NCI-H510A (cell line): ENCODE measurements at regions not wholly inside any gene's neighbourhood (a gene's known extent, or its start where the extent isn't known, plus 50 kb on each side); places are given as distances from the start of the nearest gene placed in this dataset.
"Not testable (repeated sequence)": the region's sequence is repeated elsewhere in the genome, so short reads cannot be mapped to it uniquely, and the experiment has no call there.

Experiments used
- DNase-seq: peaks from one replicate; lab custom pipeline; 2025; lab: John Stamatoyannopoulos, UW

DNA sequence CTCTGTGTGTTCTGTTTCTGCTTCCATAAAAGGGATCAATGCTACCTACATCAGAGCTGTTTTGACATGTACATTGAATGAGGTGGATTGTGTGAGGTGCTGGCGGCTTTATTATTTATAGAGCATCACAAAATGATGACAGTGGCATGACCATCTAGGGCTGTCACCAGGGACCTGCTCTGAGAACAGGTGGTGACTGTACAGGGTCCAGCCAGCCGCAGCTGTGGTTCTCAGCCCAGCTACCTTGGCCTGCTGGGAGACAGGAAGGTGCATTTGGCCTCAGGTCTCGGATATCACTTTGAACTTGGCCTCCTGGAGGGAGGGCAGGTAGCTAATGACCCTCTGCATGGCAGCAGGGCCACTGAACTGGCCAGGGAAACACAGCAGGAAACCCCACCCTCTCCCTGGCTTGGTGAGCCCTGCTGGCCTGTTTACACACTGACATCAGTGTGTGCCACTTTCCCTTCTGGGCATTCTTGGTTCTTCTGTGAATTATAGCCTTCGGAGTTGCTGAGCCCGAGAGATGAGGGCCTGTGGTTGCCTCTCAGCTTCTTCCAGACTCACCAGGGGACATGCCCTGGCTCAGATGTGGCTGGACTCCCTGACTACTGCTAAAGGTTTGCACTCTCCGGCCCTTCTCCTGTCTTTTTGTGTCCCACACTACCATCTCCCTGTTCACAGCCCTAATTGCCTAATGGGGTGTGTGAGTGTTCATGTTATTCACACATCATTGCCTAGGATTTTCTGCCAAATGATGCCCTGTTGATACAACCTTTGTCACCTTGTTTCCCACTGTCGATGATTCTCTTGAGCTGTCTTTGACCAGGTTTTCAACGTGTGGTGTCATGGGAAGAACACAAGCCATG is 109.2 kb upstream of the RAB12 start:
- DNase-seq: peak; percentile 87

DNA sequence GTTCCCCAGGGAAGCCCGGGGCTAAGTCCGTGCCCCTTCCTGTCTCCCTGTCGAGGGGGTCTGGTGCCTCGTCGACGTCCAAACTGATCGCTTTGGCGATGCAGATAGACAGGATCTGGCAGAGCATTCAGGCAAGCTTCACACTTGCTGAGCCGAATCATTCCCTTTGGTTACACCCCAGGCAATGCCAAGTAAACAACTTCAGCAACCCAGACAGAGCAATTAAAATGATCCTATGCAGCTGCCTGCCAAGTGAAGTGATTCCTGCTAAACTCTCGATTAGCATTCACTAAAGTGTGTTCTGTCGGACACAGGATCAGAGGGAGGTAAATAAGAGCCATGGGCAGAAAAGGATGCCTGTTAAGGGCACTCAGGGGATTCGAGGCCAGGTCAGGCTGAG is 108.2 kb upstream of the RAB12 start:
- peak; percentile 94 for DNase-seq

DNA sequence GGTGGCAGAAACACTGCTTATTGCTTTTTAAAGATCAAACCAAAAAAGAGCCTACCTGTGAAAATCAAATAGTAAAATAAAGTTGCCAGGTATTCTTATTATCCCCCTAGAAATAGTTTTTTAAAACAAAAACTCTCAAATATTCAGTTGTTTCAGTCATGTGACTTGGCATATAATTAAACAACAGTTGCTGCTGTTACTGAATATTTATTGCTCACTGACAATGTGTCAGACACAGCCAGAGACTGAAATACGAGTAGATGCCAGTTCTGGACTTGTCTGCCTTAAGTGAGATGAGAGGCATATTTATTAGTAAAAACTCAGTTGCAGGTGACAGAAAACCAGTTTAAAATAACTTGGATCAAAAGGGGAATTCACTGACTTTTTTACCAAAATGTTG is 106.0 kb upstream of the RAB12 start:
- DNase-seq: no peak

DNA sequence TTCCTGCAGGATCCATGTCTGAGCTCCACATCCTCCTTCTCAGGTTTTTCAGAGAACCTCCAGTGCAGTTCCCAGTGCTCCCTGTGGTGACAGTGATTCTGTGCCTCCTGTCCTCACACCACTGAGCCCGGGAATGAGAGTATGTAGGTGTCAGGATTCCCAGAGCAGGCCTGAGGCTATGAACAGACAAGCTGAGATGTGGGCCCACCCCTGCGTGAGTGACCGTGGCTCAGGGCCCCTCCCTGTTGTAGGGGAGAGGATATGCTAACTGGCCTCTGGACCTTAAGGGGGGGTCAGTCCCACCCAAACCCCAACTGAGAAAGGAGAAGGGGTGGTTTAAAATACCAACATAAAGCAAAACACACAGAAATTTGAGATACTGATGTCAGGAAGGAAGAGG is 104.8 kb upstream of the RAB12 start:
- no peak for DNase-seq

DNA sequence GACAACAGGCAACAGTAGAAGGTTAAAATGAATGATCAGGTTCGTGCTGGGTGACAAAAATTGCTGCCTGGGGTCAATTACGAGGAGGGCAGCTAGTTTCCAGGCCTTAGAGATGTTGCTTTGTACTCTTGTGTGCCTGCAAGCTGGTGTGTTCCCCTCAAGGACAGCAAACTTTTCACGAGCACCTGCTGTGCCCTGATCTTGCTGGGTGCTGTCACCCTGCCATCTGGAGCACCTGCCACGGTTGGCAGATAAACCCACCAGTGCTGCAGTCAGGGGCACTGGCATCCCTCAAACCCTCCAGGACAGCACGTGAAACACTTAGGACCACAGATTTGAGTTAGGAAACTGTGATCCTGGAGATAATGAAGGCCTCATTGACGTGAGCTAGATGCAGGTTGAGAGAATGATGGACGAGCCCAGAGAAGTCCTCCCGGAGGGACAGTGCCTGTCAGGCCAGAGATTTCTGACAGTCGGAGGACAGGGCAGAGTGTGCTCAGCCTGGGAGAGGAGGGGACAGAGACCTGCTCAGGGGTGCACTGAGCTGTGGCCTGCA is 104.3 kb upstream of the RAB12 start:
- no peak for DNase-seq

DNA sequence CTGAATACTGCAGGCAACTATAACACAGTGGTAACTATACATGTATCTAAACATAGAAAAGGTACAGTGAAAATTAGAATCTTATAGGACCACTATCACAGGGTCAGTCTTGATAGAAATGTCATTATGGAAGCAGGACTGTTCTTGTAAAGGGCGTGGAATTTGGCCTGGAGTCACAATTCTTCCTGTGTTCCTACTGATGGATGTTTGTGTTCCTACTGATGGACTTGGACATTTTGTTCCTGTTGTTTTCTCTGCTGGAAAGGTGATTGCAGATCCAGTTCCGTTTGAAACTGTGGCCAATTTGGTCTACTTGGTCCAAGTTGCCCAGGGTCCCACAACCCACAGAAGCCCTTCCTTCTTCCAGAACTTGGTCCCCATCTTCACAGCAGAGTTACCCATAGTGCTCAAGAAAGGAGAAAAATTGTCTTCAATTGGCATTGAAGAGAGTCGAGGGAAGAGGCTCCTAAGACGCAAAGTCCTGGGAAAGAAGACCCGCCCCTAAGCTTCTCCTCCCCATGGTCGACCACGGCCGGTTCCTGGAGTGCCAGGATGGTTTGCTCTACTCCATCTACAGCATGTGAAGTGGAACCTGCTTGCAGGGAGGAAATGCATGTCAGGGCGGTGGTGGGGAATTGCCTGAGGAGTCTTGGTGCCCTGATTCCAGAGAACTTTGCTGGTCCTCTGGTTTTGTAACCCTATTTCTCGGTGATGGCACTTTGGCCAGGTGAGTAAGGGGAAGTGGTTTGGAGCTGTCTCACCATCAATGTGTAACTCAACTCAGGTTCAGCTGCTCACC is 102.8 kb upstream of the RAB12 start:
- DNase-seq: no peak

DNA sequence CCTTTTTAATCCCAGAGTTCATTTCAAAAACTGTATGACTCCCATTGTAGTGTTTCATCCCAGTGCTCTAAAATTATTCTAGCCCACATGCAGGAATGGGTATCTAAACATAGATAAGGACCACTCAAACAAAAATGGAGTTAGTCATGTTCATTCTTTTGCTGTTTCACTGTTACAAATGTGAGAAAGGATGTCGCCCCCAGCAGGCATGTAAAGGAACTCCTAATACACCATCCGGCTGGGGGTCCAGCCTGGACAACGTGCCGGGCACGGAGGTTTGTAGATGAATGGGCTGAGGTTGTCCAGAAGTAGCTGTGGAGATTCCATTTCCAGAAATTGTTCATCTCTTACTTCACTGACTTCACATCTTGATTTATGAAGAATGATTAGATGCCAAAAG is 101.9 kb upstream of the RAB12 start:
- DNase-seq: no peak

DNA sequence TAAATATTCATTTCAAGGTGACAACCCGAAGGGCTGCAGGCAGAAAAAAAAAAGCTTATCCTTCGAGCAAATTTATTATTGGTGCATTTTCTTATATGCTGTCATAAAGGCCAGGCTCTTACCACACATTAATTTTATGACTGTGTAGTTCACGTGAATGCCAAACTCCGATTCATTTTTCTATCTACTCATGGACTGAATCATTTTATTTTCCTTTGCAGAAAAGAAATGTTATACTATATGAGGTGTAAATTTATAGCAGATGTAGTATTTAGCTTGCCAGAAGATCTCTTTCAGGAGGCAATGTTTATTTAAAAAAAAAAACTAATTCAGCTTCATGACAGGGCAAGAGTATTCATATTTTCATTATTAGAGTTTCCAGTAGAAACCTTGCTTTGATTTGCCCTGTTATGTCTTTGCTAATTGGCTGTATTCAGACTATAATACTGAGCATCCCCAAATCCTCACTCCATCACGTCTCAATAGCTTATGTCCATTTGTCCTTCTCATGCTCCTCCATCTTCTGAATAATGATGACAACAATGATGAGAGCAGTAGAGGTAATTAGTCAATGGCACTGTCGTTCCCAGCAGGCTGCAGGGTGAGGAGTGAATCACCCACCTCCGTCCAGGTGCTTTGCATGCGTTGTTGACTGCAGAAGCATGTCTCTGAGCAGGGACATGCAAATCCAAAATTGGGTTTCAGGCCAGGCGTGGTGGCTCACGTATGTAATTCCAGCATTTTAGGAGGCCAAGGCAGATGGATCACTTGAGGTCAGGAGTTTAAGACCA is 101.1 kb upstream of the RAB12 start:
- DNase-seq: no peak

DNA sequence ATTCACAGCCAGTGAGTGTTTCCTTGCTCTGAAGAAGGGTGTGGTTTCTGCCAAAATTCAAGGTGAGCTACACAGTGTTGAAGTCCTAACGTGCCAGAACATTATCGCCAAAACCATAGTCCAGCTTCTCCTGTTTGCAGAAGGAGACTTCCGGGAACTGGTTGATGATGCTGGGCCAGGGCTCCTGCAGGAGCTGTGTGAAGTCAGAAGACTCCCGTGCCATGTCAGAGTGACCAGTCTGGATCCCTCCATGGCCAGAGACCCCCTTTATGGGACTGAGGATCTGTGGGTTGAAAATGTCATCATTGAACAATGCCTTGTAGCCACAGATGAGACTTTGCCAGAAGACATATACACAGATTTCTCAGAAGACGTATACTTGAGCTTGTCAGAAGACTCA is 96.0 kb upstream of the RAB12 start:
- no peak for DNase-seq

DNA sequence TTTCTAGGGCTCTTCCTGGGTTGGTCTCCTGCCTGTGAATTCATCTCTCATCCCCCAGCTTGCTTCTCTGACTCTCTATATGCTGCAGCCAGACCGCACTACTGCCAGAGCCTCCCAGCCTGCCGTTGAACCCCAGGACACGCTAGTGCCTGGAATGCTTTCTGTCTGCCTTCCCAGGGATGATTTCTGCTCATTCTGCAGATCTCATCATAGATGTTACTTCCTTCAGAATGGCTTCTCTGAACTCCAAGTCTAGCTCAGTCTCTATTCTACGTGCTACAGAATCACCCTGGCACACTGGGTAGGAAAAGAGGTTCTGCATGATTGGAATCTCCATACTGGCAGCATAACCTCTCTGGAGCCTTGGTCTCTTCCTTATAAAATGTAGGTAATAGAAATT is 94.8 kb upstream of the RAB12 start:
- DNase-seq: no peak

DNA sequence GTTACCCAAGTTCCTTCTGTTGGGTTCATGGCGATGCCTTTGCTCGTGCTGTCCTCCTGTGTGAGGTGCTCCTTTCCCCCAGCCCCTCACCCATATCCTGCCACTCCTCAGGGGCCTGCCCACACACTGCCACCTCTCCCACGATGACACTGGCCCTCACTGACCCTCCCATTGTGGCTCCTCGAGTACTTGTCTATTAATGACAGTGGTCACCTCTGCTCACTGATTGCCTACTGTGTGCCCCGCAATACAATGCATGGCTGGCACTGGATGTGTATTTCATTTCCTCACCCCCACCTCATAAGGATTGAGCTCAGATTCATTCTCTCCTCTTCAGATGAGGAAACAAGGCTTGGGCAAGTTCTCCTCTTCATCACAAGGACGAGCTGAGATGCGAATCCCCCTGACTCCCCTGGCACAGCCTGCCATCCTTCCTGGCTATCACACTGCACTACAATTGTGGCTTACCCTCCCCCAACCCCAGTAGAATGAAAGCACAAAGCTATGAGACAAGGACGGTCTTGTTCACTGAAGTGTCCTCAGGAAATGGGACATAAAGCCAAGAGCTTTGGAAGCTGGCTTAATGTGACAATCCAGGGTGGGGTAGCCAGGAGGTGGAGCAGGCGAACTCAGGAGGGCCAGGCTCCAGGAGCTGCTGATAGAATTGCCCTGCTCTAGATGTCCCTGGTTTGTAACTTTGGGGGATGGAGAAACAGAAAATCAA is 93.9 kb upstream of the RAB12 start:
- DNase-seq: peak; percentile 53

DNA sequence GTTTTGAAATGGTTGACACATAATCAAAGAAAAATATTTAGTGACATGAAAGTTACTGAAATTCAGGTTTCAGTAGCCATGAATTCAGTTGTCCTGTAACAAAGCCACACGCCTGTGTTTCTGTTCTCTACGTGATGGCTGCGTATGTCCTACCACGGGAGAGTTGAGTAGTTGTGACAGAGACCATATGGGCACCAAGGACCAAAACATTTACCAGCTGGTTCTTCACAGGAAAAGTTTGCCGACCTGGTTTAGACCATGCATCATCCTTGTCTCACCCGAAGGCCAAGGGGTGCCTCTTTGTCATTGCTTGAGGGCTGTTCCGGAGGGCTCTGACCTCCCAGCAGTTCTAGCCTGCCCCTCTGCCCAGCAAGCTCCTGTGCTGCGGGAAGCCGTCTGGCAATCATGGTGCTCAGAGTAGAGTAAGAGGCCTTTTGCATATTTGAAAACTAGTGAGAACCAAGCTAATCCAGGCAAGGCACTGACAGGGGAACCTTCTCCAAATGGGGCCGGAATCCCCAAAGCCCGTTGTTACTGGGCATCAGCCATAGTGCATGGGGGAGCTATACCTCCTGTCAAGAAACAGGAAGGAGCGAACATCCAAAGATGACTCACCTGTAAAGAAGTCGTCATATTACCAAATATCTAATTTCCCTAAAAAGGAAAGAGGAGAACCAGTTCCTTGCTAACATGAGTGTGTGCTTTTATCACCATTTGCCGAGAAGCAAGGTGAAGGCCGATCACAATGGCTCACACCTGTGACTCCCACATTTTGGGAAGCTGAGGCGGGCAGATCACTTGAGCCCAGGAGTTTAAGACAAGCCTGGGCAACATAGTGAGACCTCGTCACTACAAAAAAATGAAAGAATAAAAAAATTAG is 92.6 kb upstream of the RAB12 start:
- DNase-seq: no peak

DNA sequence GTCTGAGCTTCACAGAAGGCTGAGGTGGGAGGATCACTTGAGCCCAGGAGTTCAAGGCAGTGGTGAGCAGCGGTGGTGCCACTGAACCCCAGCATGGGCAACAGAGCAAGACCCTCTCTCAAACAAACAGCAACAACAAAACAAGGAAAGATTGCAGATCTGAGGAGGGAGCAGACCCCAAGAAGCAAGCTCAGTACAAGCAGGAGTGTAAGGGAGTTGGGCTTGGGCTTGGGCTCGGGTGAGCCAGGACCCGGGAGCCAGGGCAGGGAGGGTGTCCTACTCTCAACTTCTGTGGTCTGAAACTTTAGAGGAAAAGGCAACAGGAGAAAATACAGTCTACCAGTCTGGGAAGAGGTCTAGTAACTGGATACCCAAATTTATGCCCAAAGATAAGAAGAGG is 92.0 kb upstream of the RAB12 start:
- no peak for DNase-seq

DNA sequence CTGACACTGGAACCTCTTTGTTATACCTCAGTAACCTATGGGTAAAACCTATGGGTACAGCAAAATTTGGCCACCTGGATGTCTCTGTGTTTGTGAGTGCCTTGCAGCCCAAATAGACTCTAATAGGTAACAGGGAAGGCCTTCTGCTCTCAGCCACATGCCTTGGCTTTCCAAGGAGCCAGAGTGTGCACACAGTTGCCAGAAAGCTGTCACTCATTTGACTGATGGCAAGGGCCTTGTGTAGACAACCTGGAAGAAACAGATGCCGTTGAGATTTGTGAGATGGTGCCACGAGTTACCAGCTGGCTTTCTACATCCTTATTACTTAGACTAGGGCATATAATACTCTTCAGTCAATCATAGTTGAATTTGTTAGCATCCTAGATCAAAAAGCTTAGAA is 90.1 kb upstream of the RAB12 start:
- DNase-seq: no peak

DNA sequence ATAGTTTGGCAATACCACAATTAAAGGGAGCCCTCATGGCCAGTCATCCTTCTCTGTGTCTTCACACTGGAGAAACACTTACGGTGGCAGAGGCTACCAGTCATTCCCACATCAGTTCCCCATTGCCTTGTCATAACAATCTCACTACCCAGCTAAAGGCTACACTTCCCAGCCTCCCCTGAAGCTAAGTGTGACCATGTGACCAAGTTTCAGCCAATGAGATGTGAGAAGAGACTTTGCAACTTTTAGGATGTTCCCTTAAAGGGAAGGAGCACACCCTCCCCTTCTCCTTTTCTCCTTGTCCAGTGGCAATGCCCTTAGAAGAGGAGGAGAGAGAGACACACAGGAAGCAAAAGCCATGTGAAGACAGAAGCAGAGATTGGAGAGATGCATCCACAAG is 89.0 kb upstream of the RAB12 start:
- no peak for DNase-seq

DNA sequence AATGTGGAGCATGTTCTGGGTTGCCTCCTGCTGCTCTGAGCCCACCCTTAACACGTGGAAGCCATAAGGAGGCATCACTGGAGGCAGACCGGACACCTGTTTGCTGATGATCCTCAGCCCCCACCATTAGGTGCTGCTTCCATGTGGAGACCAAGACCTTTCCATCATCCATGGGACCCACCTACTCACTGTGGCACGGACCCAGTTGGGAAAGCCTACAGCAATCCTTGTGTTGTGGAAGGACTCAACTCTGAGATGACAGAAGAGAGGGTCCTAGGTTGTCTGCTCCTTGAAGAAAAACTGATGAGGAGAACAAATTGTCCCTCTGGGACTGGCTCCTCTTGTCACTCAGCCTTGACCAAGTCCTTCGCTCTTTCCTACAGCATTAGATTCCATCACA is 86.5 kb upstream of the RAB12 start:
- DNase-seq: no peak

DNA sequence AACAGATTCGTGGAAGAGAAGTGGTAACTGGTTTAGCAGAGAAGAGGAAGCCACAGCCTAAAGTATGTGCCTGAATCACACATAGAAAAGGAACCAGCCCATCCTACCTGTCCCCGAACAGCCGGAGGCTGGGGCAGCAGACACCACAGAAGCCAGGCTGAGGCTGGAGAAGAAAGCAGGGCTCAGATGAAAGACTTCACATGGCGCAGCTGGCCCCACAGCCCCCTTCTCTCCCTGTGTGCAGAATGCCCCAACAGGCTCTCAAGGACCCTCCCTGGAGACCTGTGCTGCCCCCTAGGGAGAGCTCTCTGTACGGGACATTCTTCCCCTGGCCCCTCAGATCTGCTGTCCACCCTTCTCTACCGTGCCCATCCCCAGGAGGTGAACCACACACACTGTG is 83.5 kb upstream of the RAB12 start:
- DNase-seq: no peak

DNA sequence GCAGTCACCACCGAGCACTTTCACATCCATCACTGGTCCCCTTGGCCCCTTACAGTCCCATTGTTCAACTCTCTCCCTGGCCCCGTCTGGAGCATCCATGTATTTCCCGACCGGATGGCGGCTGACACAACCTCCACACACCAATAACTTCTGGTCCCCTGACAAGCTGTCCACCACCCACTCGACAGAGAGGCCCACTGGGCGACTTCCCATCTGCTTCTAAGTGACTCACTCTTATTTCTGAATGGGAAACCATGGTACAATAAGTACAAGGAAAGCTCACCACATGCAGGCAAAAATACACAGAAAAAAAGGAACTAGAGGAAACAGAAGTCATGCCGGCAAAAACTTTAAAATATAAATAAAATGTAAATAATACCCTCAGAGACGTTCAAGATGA is 82.9 kb upstream of the RAB12 start:
- DNase-seq: no peak

DNA sequence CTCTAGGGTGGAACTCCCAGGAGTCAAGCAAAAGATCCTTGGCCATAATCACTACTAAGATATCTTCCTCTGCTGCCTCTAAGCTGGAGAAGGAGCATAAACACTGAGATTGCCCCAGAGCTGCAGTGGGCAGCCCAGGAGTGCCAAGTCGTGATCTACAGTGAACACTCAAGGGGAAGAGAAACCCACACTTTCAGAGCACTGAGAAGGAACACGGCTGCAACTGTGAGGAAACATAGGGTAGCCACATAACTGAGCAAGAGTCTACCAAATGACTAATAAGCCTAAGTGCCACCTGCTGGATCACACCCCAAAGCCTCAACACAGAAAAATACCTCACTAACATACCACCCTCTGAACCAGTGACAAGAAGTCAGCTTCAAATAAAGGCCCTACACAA is 79.6 kb upstream of the RAB12 start:
- no peak for DNase-seq

DNA sequence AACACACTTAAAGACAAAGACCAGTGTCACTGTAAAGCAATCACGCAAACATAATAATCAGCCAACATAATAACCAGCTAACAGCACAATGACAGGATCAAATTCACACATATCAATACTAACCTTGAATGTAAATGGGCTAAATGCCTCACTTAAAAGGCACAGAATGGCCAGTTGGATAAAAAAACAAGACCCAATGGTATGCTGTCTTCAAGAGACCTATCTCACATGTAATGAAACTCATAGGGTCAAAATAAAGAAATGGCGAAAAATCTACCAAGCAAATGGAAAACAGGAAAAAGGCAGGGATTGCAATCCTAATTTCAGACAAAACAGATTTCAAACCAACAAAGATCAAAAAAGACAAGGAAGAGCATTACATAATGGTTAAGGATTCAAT is 78.2 kb upstream of the RAB12 start:
- not testable (repeated sequence) for DNase-seq

DNA sequence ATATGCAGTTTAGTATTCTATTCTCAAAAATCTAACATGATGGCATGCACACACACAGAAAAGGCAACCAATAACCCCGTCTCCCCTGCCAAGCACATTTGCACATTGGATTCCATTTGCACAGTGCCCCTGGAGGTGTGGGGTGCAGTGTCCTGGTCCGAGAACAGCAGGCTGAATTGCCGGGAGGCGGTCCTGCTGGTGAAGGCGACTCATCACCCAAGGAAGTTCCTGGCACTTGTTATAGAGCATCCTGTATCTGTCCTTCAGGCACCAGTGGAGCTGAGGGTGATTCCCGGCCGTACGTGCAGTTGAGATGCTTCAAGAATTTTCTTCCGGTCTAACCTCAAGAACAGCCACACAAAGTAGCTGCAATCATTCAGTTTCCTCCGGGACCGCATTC is 73.0 kb upstream of the RAB12 start:
- DNase-seq: no peak
